Subcutaneous abdominal adipose tissue (tissue), 5 donors: ENCODE measurements at regions not wholly inside any gene's neighbourhood (a gene's known extent, or its start where the extent isn't known, plus 50 kb on each side); places are given as distances from the start of the nearest gene placed in this dataset.

Source experiments
- H3K27ac ChIP-seq: one replicate; pipeline ENCODE4 v1.7.0; 2013; ENCODE audit warnings: low read depth, mild to moderate bottlenecking, inconsistent platforms, low read length, moderate library complexity
- H3K27me3 ChIP-seq, 5 donors: one replicate each; pipeline ENCODE4 v1.7.0; 2013; ENCODE audit warnings: low read length in 5 of 5, inconsistent platforms in 1 of 5; ENCODE audit not compliant: control insufficient read depth in 5 of 5, insufficient read depth in 4 of 5
- H3K36me3 ChIP-seq, 5 donors: one replicate each; pipeline ENCODE4 v1.7.0; 2013; ENCODE audit warnings: low read length in 5 of 5; ENCODE audit not compliant: control insufficient read depth in 5 of 5, insufficient read depth in 5 of 5
- H3K4me1 ChIP-seq, 5 donors: one replicate each; pipeline ENCODE4 v1.7.0; 2013; ENCODE audit warnings: low read length in 5 of 5, mild to moderate bottlenecking in 3 of 5, moderate library complexity in 1 of 5; ENCODE audit not compliant: control insufficient read depth in 5 of 5, insufficient read depth in 5 of 5
- H3K4me3 ChIP-seq, 5 donors: one replicate each; pipeline ENCODE4 v1.7.0; 2013; ENCODE audit warnings: low read length in 5 of 5, low read depth in 1 of 5
- H3K9ac ChIP-seq, 5 donors: one replicate each; pipeline ENCODE4 v1.7.0; 2013; ENCODE audit warnings: low read length in 5 of 5, mild to moderate bottlenecking in 4 of 5, moderate library complexity in 3 of 5
- H3K9me3 ChIP-seq, 5 donors: one replicate each; pipeline ENCODE4 v1.7.0; 2013; ENCODE audit warnings: low read length in 5 of 5; ENCODE audit not compliant: control insufficient read depth in 5 of 5
- donor health status: healthy.
- donor health status: healthy.
- donor health status: healthy.
- donor health status: healthy.
- donor health status: healthy.

- no peaks in the 10 kb centered on the region for H3K36me3 ChIP-seq
- H3K27me3 ChIP-seq: peaks cover 0 to 4% (median 0%) of the 10 kb centered on the region in 5 donors
- no peak overlapping the region for H3K9ac ChIP-seq
- H3K9me3 ChIP-seq: peaks cover 0 to 3% (median 0%) of the 10 kb centered on the region in 5 donors
- H3K27ac ChIP-seq: no peak overlapping the region
- H3K4me3 ChIP-seq: no peak overlapping the region
- no peaks in the 10 kb centered on the region for H3K4me1 ChIP-seq
Measured at GRCh38 chr4:173855015-173855414, 325.0 kb upstream of the HAND2 start.

GRCh38 chr4:173852775-173853174 lies 322.7 kb upstream of the HAND2 start:
- H3K27me3 ChIP-seq: no peaks in the 10 kb centered on the region
- no peaks in the 10 kb centered on the region for H3K4me1 ChIP-seq
- H3K4me3 ChIP-seq: no peak overlapping the region
- H3K36me3 ChIP-seq: no peaks in the 10 kb centered on the region
- H3K9me3 ChIP-seq: peaks cover 0 to 2% (median 0%) of the 10 kb centered on the region in 5 donors
- H3K9ac ChIP-seq: no peak overlapping the region
- H3K27ac ChIP-seq: no peak overlapping the region

GRCh38 chr4:173845580-173845979 lies 315.6 kb upstream of the HAND2 start:
- Histone ChIP-seq H3K9me3 (peaks cover 0 to 10% (median 2%) of the 10 kb centered on the region in 5 donors), H3K4me3 (no peak overlapping the region), H3K27me3 (no peaks in the 10 kb centered on the region), H3K4me1 (no peaks in the 10 kb centered on the region), H3K9ac (no peak overlapping the region), H3K27ac (no peak overlapping the region), H3K36me3 (no peaks in the 10 kb centered on the region)

- Histone ChIP-seq H3K9ac (no peak overlapping the region), H3K36me3 (no peaks in the 10 kb centered on the region), H3K4me3 (no peak overlapping the region), H3K9me3 (peaks cover 0 to 10% (median 2%) of the 10 kb centered on the region in 5 donors), H3K27me3 (no peaks in the 10 kb centered on the region), H3K27ac (no peak overlapping the region), H3K4me1 (no peaks in the 10 kb centered on the region)
Measured at GRCh38 chr4:173839865-173840264, 309.8 kb upstream of the HAND2 start.

GRCh38 chr4:173837517-173837916 lies 307.5 kb upstream of the HAND2 start:
- no peaks in the 10 kb centered on the region for H3K4me1 ChIP-seq
- no peaks in the 10 kb centered on the region for H3K36me3 ChIP-seq
- H3K27ac ChIP-seq: no peak overlapping the region
- no peak overlapping the region for H3K9ac ChIP-seq
- peaks cover 0 to 9% (median 2%) of the 10 kb centered on the region in 5 donors for H3K9me3 ChIP-seq
- no peak overlapping the region for H3K4me3 ChIP-seq
- no peaks in the 10 kb centered on the region for H3K27me3 ChIP-seq

- Histone ChIP-seq H3K4me3 (no peak overlapping the region), H3K27ac (no peak overlapping the region), H3K9me3 (no peaks in the 10 kb centered on the region), H3K36me3 (no peaks in the 10 kb centered on the region), H3K27me3 (no peaks in the 10 kb centered on the region), H3K9ac (no peak overlapping the region), H3K4me1 (no peaks in the 10 kb centered on the region)
Measured at GRCh38 chr4:173835903-173836302, 305.9 kb upstream of the HAND2 start.

- Histone ChIP-seq H3K9me3 (no peaks in the 10 kb centered on the region), H3K4me3 (no peak overlapping the region), H3K9ac (no peak overlapping the region), H3K27ac (no peak overlapping the region), H3K36me3 (no peaks in the 10 kb centered on the region), H3K27me3 (no peaks in the 10 kb centered on the region), H3K4me1 (no peaks in the 10 kb centered on the region)
Measured at GRCh38 chr4:173834151-173834550, 304.1 kb upstream of the HAND2 start.

GRCh38 chr4:173829565-173829964 lies 299.5 kb upstream of the HAND2 start:
- H3K27ac ChIP-seq: no peak overlapping the region
- H3K9ac ChIP-seq: no peak overlapping the region
- no peaks in the 10 kb centered on the region for H3K9me3 ChIP-seq
- no peaks in the 10 kb centered on the region for H3K36me3 ChIP-seq
- H3K4me3 ChIP-seq: no peak overlapping the region
- no peaks in the 10 kb centered on the region for H3K27me3 ChIP-seq
- H3K4me1 ChIP-seq: no peaks in the 10 kb centered on the region

- no peak overlapping the region for H3K4me3 ChIP-seq
- no peak overlapping the region for H3K27ac ChIP-seq
- H3K27me3 ChIP-seq: no peaks in the 10 kb centered on the region
- H3K9ac ChIP-seq: no peak overlapping the region
- no peaks in the 10 kb centered on the region for H3K36me3 ChIP-seq
- no peaks in the 10 kb centered on the region for H3K9me3 ChIP-seq
- H3K4me1 ChIP-seq: no peaks in the 10 kb centered on the region
Measured at GRCh38 chr4:173827707-173828106, 297.7 kb upstream of the HAND2 start.

- H3K36me3 ChIP-seq: no peaks in the 10 kb centered on the region
- no peaks in the 10 kb centered on the region for H3K4me1 ChIP-seq
- H3K27ac ChIP-seq: no peak overlapping the region
- no peaks in the 10 kb centered on the region for H3K27me3 ChIP-seq
- H3K9ac ChIP-seq: no peak overlapping the region
- no peak overlapping the region for H3K4me3 ChIP-seq
- no peaks in the 10 kb centered on the region for H3K9me3 ChIP-seq
Measured at GRCh38 chr4:173821876-173822275, 291.8 kb upstream of the HAND2 start.

GRCh38 chr4:173821036-173821435 lies 291.0 kb upstream of the HAND2 start:
- no peaks in the 10 kb centered on the region for H3K9me3 ChIP-seq
- no peak overlapping the region for H3K27ac ChIP-seq
- H3K4me3 ChIP-seq: no peak overlapping the region
- H3K9ac ChIP-seq: no peak overlapping the region
- H3K4me1 ChIP-seq: no peaks in the 10 kb centered on the region
- H3K27me3 ChIP-seq: no peaks in the 10 kb centered on the region
- no peaks in the 10 kb centered on the region for H3K36me3 ChIP-seq
